WTC11 (cell line): ENCODE measurements at regions not wholly inside any gene's neighbourhood (a gene's known extent, or its start where the extent isn't known, plus 50 kb on each side); places are given as distances from the start of the nearest gene placed in this dataset.

Experiments used
- CREM ChIP-seq: sonication (generic); formaldehyde crosslinking; IDR thresholded peaks from 2 replicates; pipeline ENCODE4 v1.8.1; 2022; ENCODE audit warnings: mild to moderate bottlenecking, missing genetic modification reagents, moderate library complexity
- ESRRA ChIP-seq: sonication (generic); formaldehyde crosslinking; IDR thresholded peaks from 2 replicates; pipeline ENCODE4 v1.8.1; 2022; ENCODE audit warnings: mild to moderate bottlenecking, missing genetic modification reagents, borderline replicate concordance
- NFYB ChIP-seq: sonication (generic); formaldehyde crosslinking; conservative IDR thresholded peaks from 2 replicates; pipeline ENCODE4 v1.8.0; 2022; ENCODE audit warnings: low read depth, missing genetic modification reagents
- NR2C2 ChIP-seq: sonication (generic); formaldehyde crosslinking; IDR thresholded peaks from 2 replicates; pipeline ENCODE4 v1.8.0; 2022; ENCODE audit warnings: mild to moderate bottlenecking, missing genetic modification reagents
- STAT6 ChIP-seq: sonication (generic); formaldehyde crosslinking; conservative IDR thresholded peaks from 2 replicates; pipeline ENCODE4 v1.8.1; 2023; ENCODE audit warnings: mild to moderate bottlenecking, low read depth, missing genetic modification reagents, moderate library complexity
- TEAD1 ChIP-seq: sonication (generic); formaldehyde crosslinking; IDR thresholded peaks from 2 replicates; pipeline ENCODE4 v1.8.0; 2022; ENCODE audit warnings: mild to moderate bottlenecking, missing genetic modification reagents
- ZNF138 ChIP-seq: sonication (generic); formaldehyde crosslinking; conservative IDR thresholded peaks from 2 replicates; pipeline ENCODE4 v1.8.1; 2022; ENCODE audit warnings: mild to moderate bottlenecking, moderate library complexity, missing genetic modification reagents
- ZNF232 ChIP-seq: sonication (generic); formaldehyde crosslinking; IDR thresholded peaks from 2 replicates; pipeline ENCODE4 v1.8.0; 2022; ENCODE audit warnings: mild to moderate bottlenecking, missing genetic modification reagents
- ZNF423 ChIP-seq: fragments of 250-450 bp; sonication (Bioruptor Pico); IDR thresholded peaks from 2 replicates; pipeline ENCODE4 v2.1.2; 2022; ENCODE audit warnings: mild to moderate bottlenecking, moderate library complexity
- TF ChIP-seq, protein P1 (sequence below): fragments of 200-600 bp; IDR thresholded peaks from 2 replicates; pipeline ENCODE4 v1.8.0; 2022; ENCODE audit warnings: antibody characterized with exemption
- TF ChIP-seq, protein P2 (sequence below): sonication (generic); formaldehyde crosslinking; conservative IDR thresholded peaks from 2 replicates; pipeline ENCODE4 v1.8.1; 2022; ENCODE audit warnings: mild to moderate bottlenecking, missing genetic modification reagents
- TF ChIP-seq, protein P3 (sequence below): fragments of 250-450 bp; sonication (Bioruptor Pico); IDR thresholded peaks from 2 replicates; pipeline ENCODE4 v1.9.0; 2021; ENCODE audit warnings: mild to moderate bottlenecking
- TF ChIP-seq, protein P4 (sequence below): fragments of 250-450 bp; sonication (Bioruptor Pico); IDR thresholded peaks from 2 replicates; pipeline ENCODE4 v1.8.0; 2021; ENCODE audit warnings: mild to moderate bottlenecking
- TF ChIP-seq, protein P5 (sequence below): sonication (generic); formaldehyde crosslinking; IDR thresholded peaks from 2 replicates; pipeline ENCODE4 v1.8.1; 2023; ENCODE audit warnings: mild to moderate bottlenecking, missing genetic modification reagents, moderate library complexity

DNA sequence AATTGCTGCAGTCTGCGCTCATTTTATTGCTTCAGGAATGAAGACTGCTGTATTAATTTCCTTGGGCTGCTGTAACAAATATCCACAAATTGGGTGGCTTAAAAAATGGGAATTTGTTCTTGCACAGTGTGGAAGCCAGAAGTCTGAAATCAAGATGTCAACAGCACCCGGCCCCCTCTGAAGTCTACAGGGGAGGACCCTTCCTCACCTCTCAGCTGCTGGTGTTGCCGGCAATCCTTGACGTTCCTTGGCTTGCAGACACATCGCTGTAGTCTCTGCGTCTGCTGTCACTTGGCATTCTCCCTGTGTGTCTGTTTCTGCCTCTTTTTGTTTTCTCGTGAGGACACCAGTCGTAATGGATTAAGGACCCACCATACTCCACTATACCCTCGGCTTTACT lies 166.2 kb downstream of the PTPN20 start:
- TF ChIP-seq, protein P1, sequence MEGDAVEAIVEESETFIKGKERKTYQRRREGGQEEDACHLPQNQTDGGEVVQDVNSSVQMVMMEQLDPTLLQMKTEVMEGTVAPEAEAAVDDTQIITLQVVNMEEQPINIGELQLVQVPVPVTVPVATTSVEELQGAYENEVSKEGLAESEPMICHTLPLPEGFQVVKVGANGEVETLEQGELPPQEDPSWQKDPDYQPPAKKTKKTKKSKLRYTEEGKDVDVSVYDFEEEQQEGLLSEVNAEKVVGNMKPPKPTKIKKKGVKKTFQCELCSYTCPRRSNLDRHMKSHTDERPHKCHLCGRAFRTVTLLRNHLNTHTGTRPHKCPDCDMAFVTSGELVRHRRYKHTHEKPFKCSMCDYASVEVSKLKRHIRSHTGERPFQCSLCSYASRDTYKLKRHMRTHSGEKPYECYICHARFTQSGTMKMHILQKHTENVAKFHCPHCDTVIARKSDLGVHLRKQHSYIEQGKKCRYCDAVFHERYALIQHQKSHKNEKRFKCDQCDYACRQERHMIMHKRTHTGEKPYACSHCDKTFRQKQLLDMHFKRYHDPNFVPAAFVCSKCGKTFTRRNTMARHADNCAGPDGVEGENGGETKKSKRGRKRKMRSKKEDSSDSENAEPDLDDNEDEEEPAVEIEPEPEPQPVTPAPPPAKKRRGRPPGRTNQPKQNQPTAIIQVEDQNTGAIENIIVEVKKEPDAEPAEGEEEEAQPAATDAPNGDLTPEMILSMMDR = no peak
- no peak for TF ChIP-seq ESRRA (CRISPR knock-in tag)
- no peak for TF ChIP-seq ZNF423
- TF ChIP-seq ZNF138 (CRISPR knock-in tag) = no peak
- TF ChIP-seq, protein P2, sequence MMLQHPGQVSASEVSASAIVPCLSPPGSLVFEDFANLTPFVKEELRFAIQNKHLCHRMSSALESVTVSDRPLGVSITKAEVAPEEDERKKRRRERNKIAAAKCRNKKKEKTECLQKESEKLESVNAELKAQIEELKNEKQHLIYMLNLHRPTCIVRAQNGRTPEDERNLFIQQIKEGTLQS (CRISPR knock-in tag) = no peak
- TF ChIP-seq TEAD1 (CRISPR knock-in tag) = no peak
- no peak for TF ChIP-seq ZNF232 (CRISPR knock-in tag)
- TF ChIP-seq, protein P3, sequence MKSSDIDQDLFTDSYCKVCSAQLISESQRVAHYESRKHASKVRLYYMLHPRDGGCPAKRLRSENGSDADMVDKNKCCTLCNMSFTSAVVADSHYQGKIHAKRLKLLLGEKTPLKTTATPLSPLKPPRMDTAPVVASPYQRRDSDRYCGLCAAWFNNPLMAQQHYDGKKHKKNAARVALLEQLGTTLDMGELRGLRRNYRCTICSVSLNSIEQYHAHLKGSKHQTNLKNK = no peak
- no peak for TF ChIP-seq CREM (CRISPR knock-in tag)
- TF ChIP-seq, protein P4, sequence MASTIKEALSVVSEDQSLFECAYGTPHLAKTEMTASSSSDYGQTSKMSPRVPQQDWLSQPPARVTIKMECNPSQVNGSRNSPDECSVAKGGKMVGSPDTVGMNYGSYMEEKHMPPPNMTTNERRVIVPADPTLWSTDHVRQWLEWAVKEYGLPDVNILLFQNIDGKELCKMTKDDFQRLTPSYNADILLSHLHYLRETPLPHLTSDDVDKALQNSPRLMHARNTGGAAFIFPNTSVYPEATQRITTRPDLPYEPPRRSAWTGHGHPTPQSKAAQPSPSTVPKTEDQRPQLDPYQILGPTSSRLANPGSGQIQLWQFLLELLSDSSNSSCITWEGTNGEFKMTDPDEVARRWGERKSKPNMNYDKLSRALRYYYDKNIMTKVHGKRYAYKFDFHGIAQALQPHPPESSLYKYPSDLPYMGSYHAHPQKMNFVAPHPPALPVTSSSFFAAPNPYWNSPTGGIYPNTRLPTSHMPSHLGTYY (CRISPR knock-in tag) = no peak
- TF ChIP-seq NR2C2 (CRISPR knock-in tag) = no peak
- TF ChIP-seq, protein P5, sequence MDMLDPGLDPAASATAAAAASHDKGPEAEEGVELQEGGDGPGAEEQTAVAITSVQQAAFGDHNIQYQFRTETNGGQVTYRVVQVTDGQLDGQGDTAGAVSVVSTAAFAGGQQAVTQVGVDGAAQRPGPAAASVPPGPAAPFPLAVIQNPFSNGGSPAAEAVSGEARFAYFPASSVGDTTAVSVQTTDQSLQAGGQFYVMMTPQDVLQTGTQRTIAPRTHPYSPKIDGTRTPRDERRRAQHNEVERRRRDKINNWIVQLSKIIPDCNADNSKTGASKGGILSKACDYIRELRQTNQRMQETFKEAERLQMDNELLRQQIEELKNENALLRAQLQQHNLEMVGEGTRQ (CRISPR knock-in tag) = no peak
- no peak for TF ChIP-seq NFYB (CRISPR knock-in tag)
- TF ChIP-seq STAT6 (CRISPR knock-in tag) = no peak
